GM12872 (cell line): ENCODE measurements at regions not wholly inside any gene's neighbourhood (a gene's known extent, or its start where the extent isn't known, plus 50 kb on each side); places are given as distances from the start of the nearest gene placed in this dataset.

Experiments
- TF ChIP-seq, protein P1 (sequence below): IDR thresholded peaks from 3 replicates; pipeline ENCODE4 v1.5.1; 2011; ENCODE audit warnings: low read depth, mild to moderate bottlenecking, low read length, moderate library complexity; ENCODE audit not compliant: insufficient read depth

DNA sequence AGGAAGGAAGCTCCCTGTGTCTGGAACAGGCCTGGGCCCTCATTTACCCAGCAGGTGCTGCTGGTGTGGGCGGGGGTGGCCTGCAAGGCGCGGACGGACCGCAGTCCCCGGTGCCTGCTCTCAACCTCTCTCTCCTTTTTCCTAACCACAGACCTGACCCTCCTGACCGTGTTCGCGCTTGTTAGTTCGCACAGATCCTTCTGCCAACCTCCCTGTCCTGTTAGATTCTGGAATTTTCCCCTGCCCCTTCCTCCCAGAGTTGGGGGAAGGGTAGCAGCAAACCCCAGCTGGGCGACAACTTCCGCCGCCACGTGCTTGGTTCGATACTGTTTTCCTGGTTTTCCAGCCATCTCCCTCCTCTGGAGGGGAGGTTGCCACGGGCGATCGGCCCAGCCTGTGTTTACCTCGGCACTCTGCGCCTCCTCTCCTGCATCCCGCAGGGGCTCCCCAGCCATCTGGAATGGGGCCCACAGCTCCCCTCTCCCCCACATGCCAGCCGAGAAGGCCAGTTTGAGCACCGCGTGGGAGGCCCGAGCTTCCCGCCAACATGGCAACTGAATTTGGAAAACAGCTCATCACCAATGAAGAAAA lies 70.8 kb upstream of the UNC5A start:
- TF ChIP-seq, protein P1, sequence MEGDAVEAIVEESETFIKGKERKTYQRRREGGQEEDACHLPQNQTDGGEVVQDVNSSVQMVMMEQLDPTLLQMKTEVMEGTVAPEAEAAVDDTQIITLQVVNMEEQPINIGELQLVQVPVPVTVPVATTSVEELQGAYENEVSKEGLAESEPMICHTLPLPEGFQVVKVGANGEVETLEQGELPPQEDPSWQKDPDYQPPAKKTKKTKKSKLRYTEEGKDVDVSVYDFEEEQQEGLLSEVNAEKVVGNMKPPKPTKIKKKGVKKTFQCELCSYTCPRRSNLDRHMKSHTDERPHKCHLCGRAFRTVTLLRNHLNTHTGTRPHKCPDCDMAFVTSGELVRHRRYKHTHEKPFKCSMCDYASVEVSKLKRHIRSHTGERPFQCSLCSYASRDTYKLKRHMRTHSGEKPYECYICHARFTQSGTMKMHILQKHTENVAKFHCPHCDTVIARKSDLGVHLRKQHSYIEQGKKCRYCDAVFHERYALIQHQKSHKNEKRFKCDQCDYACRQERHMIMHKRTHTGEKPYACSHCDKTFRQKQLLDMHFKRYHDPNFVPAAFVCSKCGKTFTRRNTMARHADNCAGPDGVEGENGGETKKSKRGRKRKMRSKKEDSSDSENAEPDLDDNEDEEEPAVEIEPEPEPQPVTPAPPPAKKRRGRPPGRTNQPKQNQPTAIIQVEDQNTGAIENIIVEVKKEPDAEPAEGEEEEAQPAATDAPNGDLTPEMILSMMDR: no peak

DNA sequence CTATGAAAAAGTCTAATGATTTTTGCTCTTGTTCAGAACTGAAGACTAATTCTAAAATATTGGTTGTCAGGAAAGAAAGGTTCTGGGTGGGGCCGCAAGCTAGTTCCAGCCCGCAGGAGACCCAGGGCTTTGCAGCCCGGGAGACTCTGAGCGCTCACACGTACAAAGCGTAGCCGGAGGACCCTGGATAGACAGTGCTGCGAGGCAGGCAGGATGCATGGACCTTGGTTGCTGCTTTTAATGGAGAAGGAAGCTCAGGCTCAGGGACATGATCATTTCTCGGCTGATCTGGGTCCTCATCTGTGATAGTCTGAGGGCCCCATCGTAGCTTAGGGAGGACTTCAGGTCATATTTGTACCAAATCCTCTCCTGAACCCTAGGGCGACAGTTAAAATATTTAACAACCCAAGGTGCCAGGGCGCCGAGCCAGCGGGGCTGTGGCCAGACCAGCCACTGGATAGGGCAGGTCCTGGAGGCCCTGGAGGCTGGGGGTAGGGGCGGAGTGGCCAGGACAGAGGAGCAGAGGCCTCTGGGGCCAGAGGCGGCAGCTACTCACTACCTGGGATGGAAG lies 70.1 kb upstream of the UNC5A start:
- TF ChIP-seq, protein P1: no peak

DNA sequence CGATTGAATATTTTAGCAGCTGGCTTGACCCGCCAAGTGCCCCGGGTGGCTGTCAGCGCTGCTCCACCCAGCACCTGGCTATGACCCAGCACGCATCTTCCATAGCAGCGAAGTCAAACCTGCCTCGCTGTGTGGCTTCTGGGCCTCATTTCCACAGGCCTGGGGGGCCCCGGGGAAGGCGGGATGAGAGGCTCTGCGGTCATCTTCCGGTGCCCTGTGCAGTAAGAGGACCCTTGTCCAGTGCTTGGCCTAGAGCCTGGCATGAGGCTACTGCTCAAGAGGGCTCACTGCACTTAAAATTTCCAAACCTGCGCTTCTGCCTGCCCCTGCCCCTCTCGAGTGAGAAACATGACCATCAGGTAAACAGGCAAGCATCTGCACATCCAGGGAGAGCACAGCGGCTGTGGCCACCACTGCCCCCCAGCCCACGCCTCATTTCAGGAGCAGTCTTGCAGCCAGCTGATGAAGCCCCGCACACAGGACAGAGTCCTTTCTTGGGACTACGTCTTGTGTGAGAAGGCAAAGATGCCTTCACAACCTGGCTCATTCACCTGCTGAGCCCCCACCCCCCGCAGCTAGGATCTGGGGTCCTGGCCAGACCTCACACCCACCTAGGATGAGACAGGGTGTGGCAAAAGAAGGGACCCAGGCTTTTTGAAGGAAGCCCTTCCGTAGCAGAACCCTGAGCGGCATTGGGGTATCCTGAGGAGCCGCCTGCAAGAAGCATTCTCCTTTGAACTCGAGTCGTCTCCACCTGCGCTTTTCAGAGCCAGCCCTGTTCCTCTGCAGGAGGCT lies 69.5 kb upstream of the UNC5A start:
- TF ChIP-seq, protein P1: no peak

DNA sequence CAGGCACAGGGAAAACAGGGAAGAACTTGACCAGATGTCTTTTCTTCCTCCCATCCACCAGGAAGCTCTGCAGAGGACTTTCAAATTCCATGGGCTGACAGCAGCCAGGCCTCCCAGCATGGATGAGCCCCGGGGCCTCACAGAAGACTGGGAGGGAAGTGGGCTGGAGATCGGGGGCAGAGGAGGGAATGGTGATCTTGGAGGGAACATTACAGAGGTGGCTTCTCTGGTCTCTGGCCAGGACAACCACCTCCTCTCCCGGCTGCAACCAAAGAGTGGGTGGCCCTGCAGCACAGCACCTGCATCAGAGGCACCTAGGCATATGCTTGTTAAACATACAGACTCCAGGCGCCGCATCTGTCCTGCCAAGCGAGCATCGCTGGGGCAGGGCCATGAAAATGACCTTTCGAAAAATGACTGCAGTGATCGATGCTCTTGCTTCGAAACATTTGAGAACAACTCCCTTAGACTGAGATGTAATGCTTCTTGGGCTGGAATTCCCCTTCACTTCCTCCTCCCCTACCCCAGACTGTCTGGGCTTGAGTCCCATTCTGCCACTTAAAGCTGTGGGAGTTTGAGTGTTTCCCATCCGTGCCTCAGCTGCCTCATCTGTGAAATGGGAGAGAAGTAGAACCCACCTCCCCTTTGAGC lies 68.7 kb upstream of the UNC5A start:
- TF ChIP-seq, protein P1: no peak

DNA sequence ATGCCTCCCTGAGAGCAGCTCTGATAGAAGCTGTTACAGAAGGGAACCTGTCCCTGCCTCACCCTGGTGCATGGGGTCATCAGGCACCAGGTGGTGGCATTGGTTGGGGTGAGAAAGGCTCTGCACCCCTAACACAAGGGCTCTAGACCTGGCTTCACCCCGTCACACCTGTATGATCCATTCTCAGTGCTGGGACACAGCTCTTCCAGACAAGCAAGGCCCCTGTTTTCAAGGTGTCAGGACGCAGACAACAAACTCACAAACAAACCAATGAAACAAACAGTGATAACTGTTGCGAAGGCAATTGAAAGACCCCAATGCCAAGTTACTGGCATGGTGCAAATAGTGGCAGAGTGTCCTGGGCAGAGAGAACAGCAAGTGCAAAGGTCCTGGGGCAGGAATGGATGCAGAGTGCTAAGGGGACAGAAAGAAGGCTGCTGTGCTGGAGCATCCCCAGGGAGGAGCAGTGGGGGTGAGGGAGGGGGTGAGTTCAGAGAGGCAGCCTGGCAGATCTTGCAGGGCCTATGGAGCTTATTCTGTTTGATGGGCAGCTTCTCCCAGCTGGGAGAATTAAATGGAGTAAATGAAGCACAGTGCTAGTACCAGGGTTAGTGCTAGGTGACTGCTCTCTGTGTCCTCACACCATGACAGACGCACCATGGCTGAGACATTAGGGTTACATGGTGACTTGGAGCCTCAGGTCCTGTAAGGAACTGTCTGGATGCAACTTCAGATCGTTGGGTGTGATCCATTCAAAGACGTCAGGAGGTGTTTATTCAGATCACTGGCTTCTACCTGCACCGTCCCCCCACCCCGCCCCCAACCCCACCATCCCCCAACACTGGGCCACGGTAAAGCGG lies 67.9 kb upstream of the UNC5A start:
- TF ChIP-seq, protein P1: no peak

DNA sequence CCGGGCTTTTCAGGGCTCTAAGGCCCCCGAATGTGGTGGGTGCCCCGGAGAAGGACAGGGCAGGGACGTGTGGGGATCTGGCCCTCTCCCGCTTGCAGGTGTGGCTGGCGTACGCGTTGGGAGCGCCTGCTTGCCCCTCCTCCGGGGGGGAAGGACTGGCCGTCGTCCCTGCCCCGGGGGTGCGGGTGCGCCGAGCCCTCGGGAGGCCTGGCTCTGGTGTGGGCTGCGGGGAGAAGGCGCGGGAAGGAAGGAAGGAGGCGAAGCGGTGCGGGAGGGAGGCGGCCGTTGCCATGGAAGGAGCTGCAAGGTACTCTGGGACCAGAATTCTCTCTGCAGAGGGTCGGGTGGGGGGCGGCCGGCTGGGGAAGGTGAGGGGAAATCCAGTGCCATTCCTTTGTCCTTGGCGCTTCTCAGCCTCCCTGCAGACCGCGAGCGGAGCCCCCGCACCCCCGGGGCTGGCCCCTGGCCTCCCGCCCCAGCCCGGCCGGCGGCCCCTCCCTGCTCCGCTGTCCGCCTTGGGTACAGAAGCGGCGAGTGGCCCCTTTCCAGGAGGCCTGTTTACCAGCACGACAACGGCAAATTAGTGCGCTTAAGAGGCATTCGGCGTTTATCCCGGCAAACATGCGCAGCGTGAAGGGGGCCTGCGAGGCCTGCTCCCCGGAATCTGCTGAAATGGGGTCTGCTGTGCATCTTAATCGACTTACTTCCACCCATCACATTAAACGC lies 67.1 kb upstream of the UNC5A start:
- TF ChIP-seq, protein P1: no peak
